ENCODE measurements at regions not wholly inside any gene's neighbourhood (a gene's known extent, or its start where the extent isn't known, plus 50 kb on each side); places are given as distances from the start of the nearest gene placed in this dataset.

DNA sequence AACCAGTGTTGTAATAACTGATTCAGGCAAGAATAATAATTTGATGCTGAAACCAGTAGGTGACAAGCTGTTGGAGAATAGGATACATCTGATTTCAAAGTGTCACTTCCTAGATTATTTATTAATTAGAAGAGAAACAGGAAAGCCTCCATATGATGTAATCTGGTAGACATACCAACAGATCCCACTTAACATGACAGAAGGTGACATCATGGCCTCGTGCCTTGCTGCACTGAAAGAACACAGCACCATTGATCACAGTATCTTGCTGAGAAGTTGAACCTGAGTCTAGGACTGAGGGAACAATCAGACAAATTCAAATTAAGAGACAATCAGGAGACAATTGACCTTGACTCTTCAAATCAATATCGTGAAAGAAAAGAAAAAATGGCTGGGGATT is 131.6 kb upstream of the DLGAP1 start:
- H3K27ac ChIP-seq: no peak overlapping the region
- no peaks in the 10 kb centered on the region for H3K27me3 ChIP-seq
- H3K4me1 ChIP-seq (ENCODE audit: low read depth): no peaks in the 10 kb centered on the region
- DNase-seq (ENCODE audit: low read depth in 1 of 2, low spot score in 1 of 2): no peak
- no peaks in the 10 kb centered on the region for H3K9me3 ChIP-seq (ENCODE audit: low read depth)
- H3K36me3 ChIP-seq: no peaks in the 10 kb centered on the region
- H3K4me3 ChIP-seq: no peak overlapping the region
- TF ChIP-seq, protein P1, sequence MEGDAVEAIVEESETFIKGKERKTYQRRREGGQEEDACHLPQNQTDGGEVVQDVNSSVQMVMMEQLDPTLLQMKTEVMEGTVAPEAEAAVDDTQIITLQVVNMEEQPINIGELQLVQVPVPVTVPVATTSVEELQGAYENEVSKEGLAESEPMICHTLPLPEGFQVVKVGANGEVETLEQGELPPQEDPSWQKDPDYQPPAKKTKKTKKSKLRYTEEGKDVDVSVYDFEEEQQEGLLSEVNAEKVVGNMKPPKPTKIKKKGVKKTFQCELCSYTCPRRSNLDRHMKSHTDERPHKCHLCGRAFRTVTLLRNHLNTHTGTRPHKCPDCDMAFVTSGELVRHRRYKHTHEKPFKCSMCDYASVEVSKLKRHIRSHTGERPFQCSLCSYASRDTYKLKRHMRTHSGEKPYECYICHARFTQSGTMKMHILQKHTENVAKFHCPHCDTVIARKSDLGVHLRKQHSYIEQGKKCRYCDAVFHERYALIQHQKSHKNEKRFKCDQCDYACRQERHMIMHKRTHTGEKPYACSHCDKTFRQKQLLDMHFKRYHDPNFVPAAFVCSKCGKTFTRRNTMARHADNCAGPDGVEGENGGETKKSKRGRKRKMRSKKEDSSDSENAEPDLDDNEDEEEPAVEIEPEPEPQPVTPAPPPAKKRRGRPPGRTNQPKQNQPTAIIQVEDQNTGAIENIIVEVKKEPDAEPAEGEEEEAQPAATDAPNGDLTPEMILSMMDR (IDR thresholded peaks at IDR 0.05; ENCODE audit: low read depth, low read length): no peak

DNA sequence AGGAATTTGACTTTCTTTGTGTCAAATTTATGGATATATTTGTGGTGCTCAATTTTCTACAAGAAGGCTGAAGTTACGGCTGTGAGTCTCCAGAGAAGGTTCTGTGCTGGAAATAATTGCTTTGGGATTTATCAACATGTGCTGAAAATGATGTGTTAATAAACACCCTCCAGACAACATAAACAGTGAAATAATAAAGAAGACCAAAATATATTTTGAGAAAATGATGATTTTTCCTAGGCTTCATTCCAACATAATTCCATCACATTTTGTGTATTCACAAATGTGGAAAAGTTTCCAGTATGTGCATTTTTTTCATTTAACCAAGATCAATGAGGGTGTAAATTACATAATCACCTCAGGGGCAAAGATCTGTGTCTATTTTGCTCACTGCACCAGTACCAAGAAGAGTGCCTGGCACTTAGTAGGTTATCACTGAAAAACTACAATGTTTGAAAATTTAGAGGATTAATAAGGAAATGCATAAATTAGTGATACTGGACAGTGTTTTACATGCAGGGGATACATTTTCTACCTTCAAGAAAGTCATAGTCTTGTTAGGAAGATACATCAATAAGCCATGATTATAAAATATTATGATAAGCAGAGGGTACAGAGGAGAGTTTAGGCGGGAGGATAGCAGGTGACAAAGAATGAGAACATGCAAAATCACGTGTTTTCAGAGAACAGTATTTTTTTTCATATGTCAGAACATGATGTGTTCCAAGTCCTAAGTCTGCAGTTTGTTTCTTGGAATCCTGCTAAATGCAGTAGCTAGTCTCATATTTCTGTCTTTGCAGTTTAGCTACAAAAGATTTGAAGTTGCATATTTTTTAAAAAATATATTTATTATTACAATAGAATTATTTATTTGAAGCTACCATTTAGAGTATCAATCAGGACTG is 127.6 kb upstream of the DLGAP1 start:
- TF ChIP-seq, protein P1 (IDR thresholded peaks at IDR 0.05; ENCODE audit: low read depth, low read length): no peak
- H3K27me3 ChIP-seq: no peaks in the 10 kb centered on the region
- H3K9me3 ChIP-seq (ENCODE audit: low read depth): no peaks in the 10 kb centered on the region
- no peaks in the 10 kb centered on the region for H3K4me1 ChIP-seq (ENCODE audit: low read depth)
- no peak overlapping the region for H3K27ac ChIP-seq
- H3K4me3 ChIP-seq: no peak overlapping the region
- H3K36me3 ChIP-seq: no peaks in the 10 kb centered on the region
- no peak for DNase-seq (ENCODE audit: low read depth in 1 of 2, low spot score in 1 of 2)

DNA sequence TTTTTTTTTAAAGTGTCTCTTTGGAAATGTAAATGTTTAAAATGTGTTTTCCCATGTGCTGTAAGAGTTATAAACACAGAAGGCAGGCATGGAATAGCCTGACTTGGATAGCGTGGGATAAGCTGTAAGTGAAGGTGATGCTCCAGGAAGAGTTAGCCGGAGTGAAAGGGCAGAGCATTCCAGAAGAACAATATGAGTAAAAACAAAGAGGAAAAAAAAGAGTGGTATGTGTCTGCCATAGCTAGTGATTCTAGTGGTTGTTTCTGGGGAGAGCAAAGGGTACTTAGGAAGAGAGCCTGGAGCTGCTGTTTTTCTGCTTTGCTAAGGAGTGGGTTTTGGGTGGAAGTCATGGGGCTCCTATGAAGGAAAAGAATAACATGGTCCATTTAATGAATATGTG is 126.9 kb upstream of the DLGAP1 start:
- Histone ChIP-seq H3K9me3 (ENCODE audit: low read depth) (no peaks in the 10 kb centered on the region), H3K27ac (no peak overlapping the region), H3K27me3 (no peaks in the 10 kb centered on the region), H3K4me1 (ENCODE audit: low read depth) (no peaks in the 10 kb centered on the region), H3K36me3 (no peaks in the 10 kb centered on the region), H3K4me3 (no peak overlapping the region)
- no peak for DNase-seq (ENCODE audit: low read depth in 1 of 2, low spot score in 1 of 2)
- TF ChIP-seq, protein P1 (IDR thresholded peaks at IDR 0.05; ENCODE audit: low read depth, low read length): no peak

DNA sequence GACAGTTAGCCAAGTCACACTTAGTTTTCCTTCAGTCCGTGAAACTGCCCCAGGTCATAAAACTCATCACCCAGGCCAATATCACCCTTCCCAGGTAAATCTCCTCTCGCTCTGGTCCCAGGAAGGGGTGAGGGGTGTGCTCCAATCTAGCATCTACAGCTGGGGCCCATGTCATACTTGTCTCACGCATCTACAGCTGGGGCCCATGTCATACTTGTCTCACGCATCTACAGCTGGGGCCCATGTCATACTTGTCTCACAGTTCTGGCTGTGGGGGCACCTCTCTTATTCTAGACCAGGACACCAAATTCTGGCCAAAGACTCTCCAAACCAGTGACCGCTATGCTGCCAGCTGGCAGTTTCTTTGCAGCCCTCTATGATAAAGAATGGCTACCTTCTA is 123.3 kb upstream of the DLGAP1 start:
- TF ChIP-seq, protein P1 (IDR thresholded peaks at IDR 0.05; ENCODE audit: low read depth, low read length): no peak
- no peak overlapping the region for H3K4me3 ChIP-seq
- H3K36me3 ChIP-seq: no peaks in the 10 kb centered on the region
- no peak for DNase-seq (ENCODE audit: low read depth in 1 of 2, low spot score in 1 of 2)
- H3K27me3 ChIP-seq: no peaks in the 10 kb centered on the region
- H3K9me3 ChIP-seq (ENCODE audit: low read depth): no peaks in the 10 kb centered on the region
- no peaks in the 10 kb centered on the region for H3K4me1 ChIP-seq (ENCODE audit: low read depth)
- no peak overlapping the region for H3K27ac ChIP-seq

DNA sequence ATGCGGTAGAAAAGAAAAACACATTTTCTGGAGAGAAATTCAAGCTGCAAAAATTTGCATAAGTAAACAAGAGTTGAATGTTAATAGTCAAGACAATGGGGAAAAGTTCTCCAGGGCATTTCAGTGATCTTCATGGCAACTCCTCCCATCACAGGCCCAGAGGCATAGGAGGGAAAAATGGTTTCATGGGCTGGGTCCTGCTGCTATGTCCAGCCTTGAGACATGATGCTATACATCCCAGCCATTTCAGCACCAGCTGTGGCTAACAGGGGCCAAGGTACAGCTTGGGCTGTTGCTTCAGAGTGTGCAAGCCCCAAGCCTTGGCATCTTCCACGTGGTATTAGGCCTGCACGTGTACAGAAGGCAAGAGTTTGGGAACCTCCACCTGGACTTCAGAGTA is 118.6 kb upstream of the DLGAP1 start:
- no peaks in the 10 kb centered on the region for H3K4me1 ChIP-seq (ENCODE audit: low read depth)
- no peaks in the 10 kb centered on the region for H3K27me3 ChIP-seq
- DNase-seq (ENCODE audit: low read depth in 1 of 2, low spot score in 1 of 2): no peak
- no peak overlapping the region for H3K27ac ChIP-seq
- TF ChIP-seq, protein P1 (IDR thresholded peaks at IDR 0.05; ENCODE audit: low read depth, low read length): no peak
- no peak overlapping the region for H3K4me3 ChIP-seq
- no peaks in the 10 kb centered on the region for H3K9me3 ChIP-seq (ENCODE audit: low read depth)
- no peaks in the 10 kb centered on the region for H3K36me3 ChIP-seq

Measured in cardiac muscle cell (in vitro differentiated cells and primary cell).